Activated T-helper 1 cell treated with anti-CD3 and anti-CD28 coated beads, Interleukin-2, amount 50 U/mL, for 16 hours (primary cell): ENCODE measurements at regions not wholly inside any gene's neighbourhood (a gene's known extent, or its start where the extent isn't known, plus 50 kb on each side); places are given as distances from the start of the nearest gene placed in this dataset.
"Not testable (repeated sequence)": the region's sequence is repeated elsewhere in the genome, so short reads cannot be mapped to it uniquely, and the experiment has no call there.

Source experiments
- DNase-seq, 2 donors: peaks; one replicate each; pipeline ENCODE4 v3.0.0-alpha.2; 2020; ENCODE audit warnings: low read depth in 1 of 2, low spot score in 1 of 2

GRCh38 chr21:35814858-35815619, 245.3 kb downstream of the SETD4 start:
- no peak for DNase-seq

GRCh38 chr21:35812679-35813078, 247.6 kb downstream of the SETD4 start:
- DNase-seq, result no peak

GRCh38 chr21:35811191-35811806, 249.0 kb downstream of the SETD4 start:
- no peak for DNase-seq

GRCh38 chr21:35810431-35810970, 249.8 kb downstream of the SETD4 start:
- no peak for DNase-seq

- DNase-seq, result no peak
Observed at GRCh38 chr21:35801391-35801790, 258.9 kb downstream of the SETD4 start.

- not testable (repeated sequence) for DNase-seq
Observed at GRCh38 chr21:35800796-35801385, 259.4 kb downstream of the SETD4 start.

GRCh38 chr21:35796844-35797243, 263.5 kb downstream of the SETD4 start:
- DNase-seq, result no peak

- DNase-seq, result not testable (repeated sequence)
Observed at GRCh38 chr21:35794527-35794926, 265.8 kb downstream of the SETD4 start.

GRCh38 chr21:35792569-35793305, 267.6 kb downstream of the SETD4 start:
- no peak for DNase-seq

GRCh38 chr21:35791541-35792325, 268.6 kb downstream of the SETD4 start:
- DNase-seq, result no peak

- no peak for DNase-seq
Observed at GRCh38 chr21:35783721-35784120, 276.6 kb downstream of the SETD4 start.

GRCh38 chr21:35782667-35783066, 277.7 kb downstream of the SETD4 start:
- no peak for DNase-seq

GRCh38 chr21:35780983-35781382, 279.3 kb downstream of the SETD4 start:
- DNase-seq, result no peak

- no peak for DNase-seq
Observed at GRCh38 chr21:35779690-35780570, 280.4 kb downstream of the SETD4 start.

GRCh38 chr21:35779167-35779566, 281.2 kb downstream of the SETD4 start:
- no peak for DNase-seq

GRCh38 chr21:35777081-35777480, 283.2 kb downstream of the SETD4 start:
- DNase-seq, result no peak

- no peak for DNase-seq
Observed at GRCh38 chr21:35775778-35776544, 284.4 kb downstream of the SETD4 start.

- DNase-seq, result no peak
Observed at GRCh38 chr21:35770101-35770945, 290.0 kb downstream of the SETD4 start.
